ENCODE measurements at regions not wholly inside any gene's neighbourhood (a gene's known extent, or its start where the extent isn't known, plus 50 kb on each side); places are given as distances from the start of the nearest gene placed in this dataset.

- TF ChIP-seq CTCF (IDR thresholded peaks at IDR 0.05), result no peak
These were observed 635.1 kb upstream of the AGTR1 start for GRCh38 chr3:148062590-148062989.

- no peak for TF ChIP-seq CTCF (IDR thresholded peaks at IDR 0.05)
These were observed 630.9 kb upstream of the AGTR1 start for GRCh38 chr3:148066802-148067201.

DNA sequence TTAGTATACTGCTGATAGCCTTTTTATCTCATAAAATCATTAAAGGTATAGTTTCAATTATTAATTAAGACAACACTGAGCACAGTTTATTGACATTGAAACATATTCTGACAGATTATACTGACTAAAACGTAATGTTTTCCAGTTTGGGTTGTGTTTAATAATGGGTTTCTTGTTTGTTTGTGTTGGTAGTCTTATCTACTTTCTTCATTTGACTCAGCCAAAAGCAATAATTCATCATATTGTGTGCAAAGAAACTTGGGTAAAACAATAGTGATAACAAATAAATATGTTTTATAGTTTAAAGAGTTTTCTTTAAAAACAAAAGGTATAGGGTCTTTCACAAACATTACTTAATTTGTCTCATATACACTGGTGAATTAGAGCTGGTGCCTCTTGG is 629.2 kb upstream of the AGTR1 start:
- no peak for TF ChIP-seq CTCF (IDR thresholded peaks at IDR 0.05)

DNA sequence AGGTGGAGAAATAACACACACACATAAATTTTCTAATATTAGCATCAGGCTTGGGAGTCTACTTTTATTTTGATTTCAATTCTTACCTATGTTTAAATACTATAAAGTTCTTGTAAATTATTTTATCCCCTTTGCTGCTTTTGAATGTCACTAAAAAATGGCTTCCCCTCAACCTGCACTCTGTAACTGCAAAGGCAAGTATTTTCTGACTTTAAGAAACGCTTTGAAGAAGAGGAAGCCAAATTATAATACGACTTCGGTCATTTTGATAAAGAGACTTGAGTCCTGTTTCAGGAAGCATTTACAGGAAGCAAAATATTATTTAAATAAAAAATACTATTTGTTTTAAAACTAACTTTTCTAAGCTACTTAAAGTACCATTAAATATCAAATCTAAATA is 627.7 kb upstream of the AGTR1 start:
- TF ChIP-seq CTCF (IDR thresholded peaks at IDR 0.05), result no peak

DNA sequence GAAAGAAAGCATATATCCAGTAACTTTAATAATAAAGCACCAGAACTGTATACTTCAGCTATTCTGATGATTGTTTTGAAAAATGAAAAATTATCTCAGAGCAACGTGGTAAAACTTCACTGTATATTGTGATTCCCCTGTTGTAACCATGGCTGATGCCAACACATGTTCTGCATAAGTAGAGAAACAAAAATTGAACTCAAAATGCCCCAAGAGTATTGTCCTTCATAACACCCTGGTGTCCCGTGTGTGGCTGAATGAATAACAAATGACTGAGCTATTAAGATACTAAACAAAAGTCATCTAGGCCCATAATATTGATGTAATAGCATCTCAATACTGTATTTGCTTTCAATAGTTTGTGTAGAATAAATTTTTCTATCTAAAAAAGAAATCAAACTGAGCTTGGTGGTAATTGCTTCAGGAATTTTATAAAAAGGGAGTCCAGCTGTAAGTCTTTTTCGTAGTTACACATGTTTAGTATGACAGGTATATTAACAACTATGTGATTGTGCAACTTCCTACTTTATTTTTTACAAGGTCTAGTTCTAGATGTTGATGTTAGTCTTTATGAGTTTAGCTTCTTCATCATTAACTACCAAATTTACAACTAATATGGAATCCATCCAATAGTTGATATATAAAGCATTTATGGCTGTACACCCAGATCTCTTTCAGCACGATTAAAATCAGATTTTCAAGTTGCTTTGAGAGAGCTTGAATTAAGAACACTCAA is 623.8 kb upstream of the AGTR1 start:
- no peak for TF ChIP-seq CTCF (IDR thresholded peaks at IDR 0.05)

GRCh38 chr3:148074946-148075345 is 622.8 kb upstream of the AGTR1 start:
- TF ChIP-seq CTCF (IDR thresholded peaks at IDR 0.05), result no peak

DNA sequence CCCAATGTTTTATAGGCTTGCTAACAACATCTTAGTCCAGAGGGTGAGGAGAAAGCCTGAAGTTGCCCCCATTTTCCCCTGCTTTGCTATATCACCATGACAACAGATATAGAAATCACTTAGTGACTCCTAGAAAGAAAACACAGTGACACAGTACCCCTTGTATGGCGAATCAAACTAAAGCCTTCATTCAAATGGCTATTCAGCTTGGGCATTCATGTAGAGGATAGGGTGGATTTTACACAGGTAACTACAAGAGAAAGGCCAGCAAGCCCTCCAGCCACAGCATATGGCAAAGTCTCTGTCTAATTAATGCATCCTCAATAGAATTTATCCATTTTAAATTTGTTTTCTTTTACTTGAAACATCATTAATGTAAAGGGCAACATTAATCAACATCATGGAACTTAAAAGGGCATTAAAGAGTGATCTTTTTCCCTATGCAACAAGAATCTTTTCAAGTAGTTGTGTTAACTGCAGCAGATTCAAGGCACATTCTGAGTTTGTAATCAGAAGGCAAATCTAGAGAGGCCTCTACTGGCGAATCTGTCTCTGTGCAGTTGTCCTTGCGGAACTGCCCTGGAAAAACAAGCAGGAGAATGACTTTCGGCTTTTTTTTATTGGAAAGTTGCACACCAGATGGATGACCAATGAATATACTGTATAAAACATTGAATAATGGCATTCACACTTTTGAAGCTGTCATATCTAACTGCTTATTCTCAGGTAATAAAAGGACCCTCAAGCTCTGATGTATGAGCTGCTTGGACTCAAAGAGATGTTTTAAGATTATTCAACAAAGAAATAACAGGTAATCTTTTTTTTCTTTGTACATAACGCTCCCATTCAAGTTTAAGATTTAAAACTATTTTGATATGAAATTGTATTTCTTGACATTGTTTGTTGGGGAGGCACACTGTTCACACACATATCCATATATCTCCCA is 621.7 kb upstream of the AGTR1 start:
- TF ChIP-seq CTCF (IDR thresholded peaks at IDR 0.05), result peak; percentile 80
